B cell (primary cell): ENCODE measurements at regions not wholly inside any gene's neighbourhood (a gene's known extent, or its start where the extent isn't known, plus 50 kb on each side); places are given as distances from the start of the nearest gene placed in this dataset.

Experiments used
- EZH2 ChIP-seq: IDR thresholded peaks from 2 replicates; pipeline ENCODE4 v1.6.1; 2012; ENCODE audit warnings: borderline replicate concordance, low read depth, mild to moderate bottlenecking, moderate library complexity, low read length; ENCODE audit not compliant: insufficient read depth, poor library complexity, severe bottlenecking
- TF ChIP-seq, protein P1 (sequence below): fragments of 200-600 bp; IDR thresholded peaks from one replicate; pipeline ENCODE4 v1.8.0; 2022; ENCODE audit warnings: antibody characterized with exemption, mild to moderate bottlenecking

DNA sequence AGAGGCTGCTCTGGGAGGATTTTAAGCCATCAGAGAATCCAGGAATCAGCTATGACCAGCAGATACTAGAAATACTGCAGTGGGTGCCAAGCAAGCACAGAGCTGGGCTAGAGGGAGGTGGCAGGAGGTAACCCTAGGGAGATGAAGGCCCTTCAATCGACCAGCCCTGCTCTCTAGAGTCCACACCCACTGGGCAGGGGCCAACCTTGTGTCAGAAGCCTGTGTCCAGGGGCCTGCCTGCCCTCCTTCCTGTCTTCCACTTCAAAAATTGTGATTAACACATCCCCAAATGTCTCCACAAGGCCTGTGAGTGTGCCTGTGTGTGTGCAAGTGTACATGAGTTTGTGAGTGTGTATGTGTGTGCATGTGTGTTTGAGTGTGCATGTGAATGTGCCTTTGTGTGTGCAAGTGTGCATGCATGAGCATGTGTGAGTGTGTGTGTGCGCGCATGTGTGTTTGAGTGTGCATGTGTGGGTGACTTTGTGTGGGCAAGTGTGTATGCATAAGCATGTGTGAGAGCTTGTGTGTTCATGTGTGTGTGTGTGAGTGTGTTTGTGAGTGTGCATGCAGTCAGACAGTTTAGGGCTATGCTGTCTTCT lies 367.7 kb downstream of the SFMBT2 start:
- TF ChIP-seq EZH2 = no peak
- TF ChIP-seq, protein P1, sequence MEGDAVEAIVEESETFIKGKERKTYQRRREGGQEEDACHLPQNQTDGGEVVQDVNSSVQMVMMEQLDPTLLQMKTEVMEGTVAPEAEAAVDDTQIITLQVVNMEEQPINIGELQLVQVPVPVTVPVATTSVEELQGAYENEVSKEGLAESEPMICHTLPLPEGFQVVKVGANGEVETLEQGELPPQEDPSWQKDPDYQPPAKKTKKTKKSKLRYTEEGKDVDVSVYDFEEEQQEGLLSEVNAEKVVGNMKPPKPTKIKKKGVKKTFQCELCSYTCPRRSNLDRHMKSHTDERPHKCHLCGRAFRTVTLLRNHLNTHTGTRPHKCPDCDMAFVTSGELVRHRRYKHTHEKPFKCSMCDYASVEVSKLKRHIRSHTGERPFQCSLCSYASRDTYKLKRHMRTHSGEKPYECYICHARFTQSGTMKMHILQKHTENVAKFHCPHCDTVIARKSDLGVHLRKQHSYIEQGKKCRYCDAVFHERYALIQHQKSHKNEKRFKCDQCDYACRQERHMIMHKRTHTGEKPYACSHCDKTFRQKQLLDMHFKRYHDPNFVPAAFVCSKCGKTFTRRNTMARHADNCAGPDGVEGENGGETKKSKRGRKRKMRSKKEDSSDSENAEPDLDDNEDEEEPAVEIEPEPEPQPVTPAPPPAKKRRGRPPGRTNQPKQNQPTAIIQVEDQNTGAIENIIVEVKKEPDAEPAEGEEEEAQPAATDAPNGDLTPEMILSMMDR = no peak
